SKM-1 treated with dmso at 0.1 percent for 144 hours (cell line): ENCODE measurements at regions not wholly inside any gene's neighbourhood (a gene's known extent, or its start where the extent isn't known, plus 50 kb on each side); places are given as distances from the start of the nearest gene placed in this dataset.

Source experiments
- DNase-seq: peaks from one replicate; lab custom pipeline; 2025; ENCODE audit not compliant: unreplicated experiment; lab: John Stamatoyannopoulos, UW

GRCh38 chr18:7349181-7349837 lies 118.4 kb downstream of the LRRC30 start:
- DNase-seq = no peak

DNA sequence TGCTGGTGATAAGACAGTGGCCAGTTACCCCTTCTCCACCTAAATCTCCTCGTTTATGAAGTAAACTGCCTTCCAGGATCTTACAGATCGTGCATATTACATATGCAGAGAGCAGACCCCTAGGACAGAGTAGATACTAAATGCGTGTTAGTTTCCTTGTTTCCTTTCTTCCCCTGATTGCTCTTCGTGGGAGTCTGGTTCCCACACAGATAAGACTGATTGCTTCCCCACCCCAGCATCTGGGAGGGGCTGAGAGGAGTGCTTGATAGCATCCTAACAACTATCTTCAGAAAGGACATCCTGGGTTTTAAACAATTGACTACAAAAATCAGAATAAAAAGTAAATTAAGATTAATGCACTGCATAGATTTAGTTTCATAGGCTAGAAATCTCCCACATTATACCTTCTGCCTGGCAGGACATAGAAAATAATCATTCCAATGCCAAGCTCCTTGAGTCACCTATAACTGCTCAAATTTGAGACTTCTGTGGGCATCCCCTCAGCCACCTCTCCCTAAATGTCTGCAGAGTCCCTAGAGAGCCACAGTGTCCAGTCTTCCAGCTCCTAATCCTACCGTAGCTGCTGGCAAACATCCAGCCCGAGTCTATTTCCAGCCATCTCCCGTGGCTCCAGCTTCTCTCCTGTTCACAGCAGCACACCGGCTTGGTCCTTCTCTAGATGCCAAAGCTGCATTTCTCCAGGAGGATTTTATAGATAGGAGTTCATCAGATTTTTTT lies 128.3 kb downstream of the LRRC30 start:
- no peak for DNase-seq

DNA sequence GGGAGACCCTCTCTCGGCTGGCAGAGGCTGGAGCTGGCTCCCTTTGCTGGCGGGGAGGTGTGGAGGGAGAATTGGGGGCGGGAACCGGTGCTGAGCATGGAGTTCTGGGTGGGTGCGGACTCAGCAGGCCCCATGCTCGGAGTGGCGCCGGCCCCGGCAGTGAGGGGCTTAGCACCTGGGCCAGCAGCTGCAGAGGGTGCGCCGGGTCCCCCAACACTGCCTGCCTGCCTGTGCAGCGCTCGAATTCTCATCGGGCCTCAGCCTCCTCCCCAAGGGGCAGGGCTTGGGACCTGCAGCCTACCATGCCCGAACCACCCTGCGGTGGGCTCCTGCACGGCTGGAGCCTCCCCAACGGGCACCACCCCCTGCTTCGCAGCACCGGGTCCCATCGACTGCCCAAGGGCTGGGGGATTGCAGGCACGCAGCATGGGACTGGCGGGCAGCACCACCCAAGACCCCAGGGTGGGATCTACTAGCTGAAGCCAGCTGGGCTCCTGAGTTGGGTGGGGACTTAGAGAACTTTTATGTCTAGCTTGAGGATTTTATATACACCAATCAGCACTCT lies 129.8 kb downstream of the LRRC30 start:
- DNase-seq = no peak

DNA sequence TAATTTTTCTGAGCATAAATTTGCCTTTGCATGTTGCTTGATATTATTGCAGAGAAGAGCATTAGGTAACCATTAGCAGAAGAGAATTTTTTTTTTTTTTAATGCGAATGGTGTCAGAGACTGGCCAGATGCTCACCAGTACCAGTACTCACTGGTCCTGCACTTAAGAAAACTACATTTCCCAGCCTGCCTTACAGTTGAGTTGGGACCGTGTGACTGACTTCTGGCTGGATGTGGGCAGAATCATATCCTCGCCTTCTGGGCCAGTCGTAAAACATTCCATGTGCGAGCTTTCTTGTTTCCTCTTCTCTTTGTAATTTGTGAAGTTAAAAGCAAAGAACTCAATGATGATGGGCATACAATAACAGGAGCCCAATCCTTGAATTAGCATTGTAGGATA lies 132.4 kb downstream of the LRRC30 start:
- no peak for DNase-seq

- DNase-seq = no peak
Measured at GRCh38 chr18:7366597-7366996, 135.7 kb downstream of the LRRC30 start.

DNA sequence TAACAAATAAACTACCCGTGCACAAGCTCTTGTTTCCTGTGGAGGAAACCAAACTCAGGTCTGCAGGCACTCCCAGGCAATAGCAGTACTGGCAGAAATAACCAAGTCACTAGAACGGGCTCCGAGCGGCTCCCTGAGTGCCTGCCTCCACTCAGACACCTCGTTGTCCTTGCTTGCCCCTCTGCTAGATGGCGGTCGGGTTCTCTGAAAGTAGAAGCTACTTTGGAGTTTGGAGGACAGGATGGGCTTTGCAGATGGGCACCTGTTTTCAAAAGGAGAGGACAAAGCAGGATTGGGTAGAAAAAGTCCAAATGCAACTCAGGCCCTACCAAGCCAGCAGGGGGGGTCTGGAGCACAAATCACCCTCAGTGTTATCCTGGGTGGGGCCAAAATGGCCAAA lies 136.4 kb downstream of the LRRC30 start:
- DNase-seq = no peak

- no peak for DNase-seq
Measured at GRCh38 chr18:7369006-7369405, 138.1 kb downstream of the LRRC30 start.

GRCh38 chr18:7370375-7370774 lies 139.5 kb downstream of the LRRC30 start:
- DNase-seq = no peak

GRCh38 chr18:7370802-7371201 lies 139.9 kb downstream of the LRRC30 start:
- DNase-seq = no peak

GRCh38 chr18:7373441-7373840 lies 142.6 kb downstream of the LRRC30 start:
- no peak for DNase-seq

DNA sequence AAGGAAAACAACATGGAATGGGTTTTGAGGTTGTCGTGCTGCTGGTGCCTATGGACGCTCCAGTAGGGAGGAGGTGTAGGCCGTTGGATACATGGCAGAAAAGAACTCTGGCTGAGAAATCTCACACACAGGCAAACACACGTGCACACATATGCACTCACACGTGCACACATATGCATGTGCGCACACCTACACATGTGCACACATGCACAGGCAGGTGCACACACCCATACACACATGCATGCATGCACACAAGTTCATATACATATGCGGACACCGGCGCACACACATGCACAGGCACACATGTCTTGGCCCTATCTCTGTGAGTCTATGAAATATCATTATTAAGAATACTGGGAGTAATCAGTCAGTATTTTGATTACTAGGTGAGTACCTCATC lies 150.4 kb downstream of the LRRC30 start:
- DNase-seq = no peak

DNA sequence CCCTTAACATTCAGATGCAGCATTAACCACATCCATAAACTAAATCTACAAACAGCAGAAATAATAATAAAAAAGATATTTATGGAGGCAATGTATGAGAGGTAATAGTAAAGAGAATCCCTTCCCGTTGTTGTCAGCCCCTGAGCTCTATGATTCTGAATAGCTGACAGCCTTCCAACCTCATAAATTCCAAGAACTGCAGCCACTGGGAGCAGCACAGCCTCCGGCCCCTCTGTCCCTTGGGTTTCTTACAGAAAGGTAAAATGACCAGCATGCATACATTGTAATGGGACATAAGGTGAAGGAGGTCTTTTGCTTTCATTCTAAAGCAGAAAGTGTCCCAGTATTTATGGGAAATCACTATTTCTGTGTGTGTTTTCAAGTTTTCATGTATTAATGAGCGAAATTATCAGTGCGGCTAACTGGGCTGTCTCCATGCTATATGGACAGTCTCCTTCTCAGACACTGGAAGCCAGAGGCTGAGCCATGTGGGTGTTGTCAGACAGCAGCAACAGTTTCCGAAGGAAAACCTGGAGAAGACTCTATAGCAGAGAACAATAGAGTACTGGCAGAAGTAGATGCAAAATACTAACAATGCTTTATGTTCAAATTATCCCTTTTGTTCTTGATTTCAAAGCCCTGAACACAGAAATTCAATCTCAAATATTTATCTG lies 151.6 kb downstream of the LRRC30 start:
- no peak for DNase-seq

GRCh38 chr18:7383002-7383980 lies 152.4 kb downstream of the LRRC30 start:
- DNase-seq = no peak

DNA sequence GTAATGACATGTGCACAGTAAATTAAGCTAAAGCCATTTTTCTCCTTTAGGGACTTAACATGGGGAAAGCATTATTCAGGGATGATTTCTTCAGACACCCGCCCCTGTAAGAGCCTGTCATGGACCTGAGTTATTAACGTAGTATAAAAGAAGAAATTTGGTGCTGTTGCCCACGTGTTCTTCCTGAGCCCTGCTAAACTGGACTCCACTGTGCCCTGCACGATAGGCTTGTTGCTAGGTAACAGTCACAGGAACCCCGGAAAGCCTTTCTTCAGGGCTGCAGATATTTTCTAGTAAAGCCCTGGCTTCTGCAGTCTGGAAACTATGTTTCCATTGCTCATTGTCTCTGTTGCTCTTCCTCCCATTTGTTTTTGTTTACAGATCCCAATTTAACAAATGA lies 157.9 kb downstream of the LRRC30 start:
- no peak for DNase-seq

DNA sequence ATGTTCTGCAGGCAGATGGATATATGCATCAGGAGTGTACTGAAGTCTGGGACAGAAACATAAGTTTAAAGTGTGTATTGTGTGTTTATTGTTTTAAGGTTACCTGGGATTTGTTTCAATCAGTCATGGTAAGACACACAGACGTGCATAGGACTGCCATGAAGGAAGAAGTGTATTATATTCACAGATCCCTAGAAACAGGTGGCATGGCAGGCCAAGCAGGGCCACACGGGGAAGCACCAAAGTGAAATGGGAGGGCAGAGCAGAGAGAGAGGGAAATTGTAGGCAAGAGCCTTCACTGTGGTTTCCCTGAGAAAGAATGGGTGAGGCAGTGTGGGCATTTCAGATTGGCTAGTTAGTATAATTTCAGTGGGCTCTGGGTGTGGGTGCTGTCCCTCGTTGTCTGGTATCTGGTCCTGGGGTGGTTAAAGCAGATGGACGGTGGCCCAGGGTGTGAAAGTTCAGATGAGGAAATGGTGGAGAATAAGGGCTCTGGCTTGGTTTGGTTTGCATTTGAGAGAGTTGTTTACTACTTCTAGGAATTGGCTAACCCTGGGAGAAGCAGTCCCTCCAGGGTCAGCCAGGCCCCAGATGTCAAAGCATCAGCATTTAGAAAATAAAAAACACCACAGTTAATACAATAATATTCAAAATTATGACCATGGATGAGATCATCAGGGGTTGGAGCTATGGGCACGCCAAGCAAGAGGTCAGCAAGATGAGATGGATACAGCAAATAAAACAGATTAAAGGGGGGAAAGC lies 160.0 kb downstream of the LRRC30 start:
- DNase-seq = no peak

DNA sequence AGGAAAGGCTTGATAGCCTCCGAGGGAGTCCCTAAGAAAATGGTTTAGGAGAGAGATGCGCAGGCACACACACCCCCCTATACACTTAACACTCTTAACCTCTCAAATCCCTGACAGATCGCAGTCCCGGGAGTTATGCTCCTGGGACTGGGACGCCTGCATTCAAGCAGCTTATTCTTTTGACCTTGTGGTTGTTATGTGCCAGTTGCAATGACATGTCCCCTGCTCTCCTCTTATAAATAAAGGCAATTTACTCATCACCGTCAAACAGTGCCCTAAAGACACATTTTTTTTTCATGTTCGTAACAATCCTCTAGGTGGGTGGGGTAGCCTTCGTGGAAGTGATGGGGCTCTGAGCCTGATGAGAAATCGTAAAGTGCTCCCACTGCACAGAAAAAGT lies 162.2 kb downstream of the LRRC30 start:
- DNase-seq = no peak

- DNase-seq = no peak
Measured at GRCh38 chr18:7394050-7394659, 163.3 kb downstream of the LRRC30 start.

DNA sequence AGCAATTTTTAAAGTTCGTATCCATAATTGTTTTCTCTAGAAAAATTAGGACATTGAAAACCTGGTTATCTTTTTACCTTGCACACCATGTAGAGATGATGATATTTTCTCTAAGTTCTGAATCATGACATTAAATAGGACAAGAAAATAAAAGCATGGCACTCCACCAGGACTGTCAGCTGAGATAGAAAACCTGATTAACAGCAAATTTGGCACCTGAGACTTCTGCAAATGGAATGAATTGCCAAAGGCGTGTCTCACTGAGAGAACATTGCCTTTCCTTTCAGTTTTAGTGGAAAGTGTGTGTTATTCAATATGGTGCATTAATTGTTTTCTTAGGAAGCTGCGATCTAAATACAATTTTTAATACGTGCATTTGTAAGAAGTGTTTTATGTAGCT lies 164.7 kb downstream of the LRRC30 start:
- DNase-seq = no peak

DNA sequence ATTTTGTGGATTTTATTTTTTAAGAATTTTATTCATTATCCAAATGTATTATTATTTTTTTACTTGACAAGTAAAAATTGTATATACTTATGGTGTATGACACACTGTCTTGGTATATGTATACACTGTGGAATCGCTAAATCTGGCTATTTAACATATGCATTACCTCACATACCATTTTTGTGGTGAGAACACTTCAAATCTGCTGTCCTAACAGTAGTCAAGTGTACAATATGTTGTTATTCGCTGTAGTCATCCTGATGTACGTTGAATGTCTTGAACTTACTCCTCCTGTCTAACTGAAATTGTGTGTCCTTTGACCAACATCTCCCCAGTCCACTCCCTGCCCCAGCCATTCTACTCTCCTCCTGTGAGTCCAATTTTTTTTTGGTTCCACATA lies 153.2 kb upstream of the PTPRM start:
- DNase-seq = no peak

- no peak for DNase-seq
Measured at GRCh38 chr18:7414459-7414858, 152.7 kb upstream of the PTPRM start.
